OCI-LY7 (cell line): ENCODE measurements at regions not wholly inside any gene's neighbourhood (a gene's known extent, or its start where the extent isn't known, plus 50 kb on each side); places are given as distances from the start of the nearest gene placed in this dataset.

Source experiments
- BruUV-seq: library from RNA; stranded (reverse); fragments of 400-500 nt; replicated peaks from 2 replicates; lab custom pipeline; 2021; lab: Mats Ljungman, UMichigan
- CTCF ChIA-PET: fragments of 300-600 bp; sonication (Branson Sonifier 250); formaldehyde crosslinking; loops from one replicate; lab custom pipeline; 2022; ENCODE audit warnings: antibody characterized with exemption; ENCODE audit not compliant: unreplicated experiment; lab: Charles Lee
- POLR2A ChIA-PET: fragments of 300-600 bp; sonication (Branson Sonifier 250); formaldehyde crosslinking; loops from one replicate; lab custom pipeline; 2022; ENCODE audit warnings: antibody characterized with exemption; lab: Charles Lee
- DNase-seq: peaks from one replicate; pipeline ENCODE4 v3.0.0-alpha.2; 2015; ENCODE audit warnings: low spot score
- H2AFZ ChIP-seq: fragments of 200-600 bp; sonication (generic), shearing (Covaris generic); 2 replicates; pipeline ENCODE4 v1.6.1; 2014; ENCODE audit warnings: mild to moderate bottlenecking, antibody characterized with exemption, low read length, moderate library complexity
- H3K27ac ChIP-seq: fragments of 200-600 bp; sonication (generic); 2 replicates; pipeline ENCODE4 v1.5.1; 2014; ENCODE audit warnings: mixed run types, low read depth, mild to moderate bottlenecking, moderate library complexity, low read length, inconsistent platforms; ENCODE audit not compliant: poor library complexity, severe bottlenecking
- H3K36me3 ChIP-seq: fragments of 200-600 bp; sonication (generic); 2 replicates; pipeline ENCODE4 v1.6.1; 2014; ENCODE audit warnings: mild to moderate bottlenecking, antibody characterized with exemption, low read length, moderate library complexity, mixed read lengths; ENCODE audit not compliant: insufficient read depth
- H3K4me1 ChIP-seq: fragments of 200-600 bp; sonication (generic); 2 replicates; pipeline ENCODE4 v1.5.1; 2014; ENCODE audit warnings: mild to moderate bottlenecking, low read length; ENCODE audit not compliant: insufficient read depth, poor library complexity, severe bottlenecking
- H3K4me2 ChIP-seq: fragments of 200-600 bp; sonication (generic); 2 replicates; pipeline ENCODE4 v1.6.1; 2014; ENCODE audit warnings: mild to moderate bottlenecking, low read length
- H3K4me3 ChIP-seq: fragments of 200-600 bp; sonication (generic); 2 replicates; pipeline ENCODE4 v1.5.1; 2014; ENCODE audit warnings: mild to moderate bottlenecking, low read depth, low read length; ENCODE audit not compliant: poor library complexity, severe bottlenecking
- H3K79me2 ChIP-seq: fragments of 200-600 bp; sonication (generic); 2 replicates; pipeline ENCODE4 v1.6.1; 2016; ENCODE audit warnings: low read depth, mild to moderate bottlenecking, low read length, moderate library complexity, mixed read lengths; ENCODE audit not compliant: insufficient read depth
- H3K9me2 ChIP-seq: fragments of 200-600 bp; sonication (generic); 2 replicates; pipeline ENCODE4 v1.6.1; 2016; ENCODE audit warnings: mild to moderate bottlenecking, low read length, mixed read lengths; ENCODE audit not compliant: insufficient read depth
- H3K9me3 ChIP-seq: fragments of 200-600 bp; sonication (generic); 2 replicates; pipeline ENCODE4 v1.6.1; 2014; ENCODE audit warnings: mild to moderate bottlenecking, mixed run types, low read length, mixed read lengths
- H4K20me1 ChIP-seq: fragments of 200-600 bp; sonication (generic); 2 replicates; pipeline ENCODE4 v1.6.1; 2014; ENCODE audit warnings: mild to moderate bottlenecking, antibody characterized with exemption, low read length, moderate library complexity, mixed read lengths; ENCODE audit not compliant: insufficient read depth
- EZH2phosphoT487 ChIP-seq: fragments of 200-600 bp; sonication (generic); IDR thresholded peaks from 2 replicates; pipeline ENCODE4 v1.6.1; 2018; ENCODE audit warnings: low read depth, borderline replicate concordance, mild to moderate bottlenecking, mixed run types, antibody characterized with exemption, low read length, moderate library complexity, mixed read lengths
- intact Hi-C: fragments of 100-400 bp; cut with micrococcal nuclease; formaldehyde crosslinking; loops from one replicate; pipeline ENCODE4 v1.10.0; 2022; ENCODE audit not compliant: unreplicated experiment
- TF ChIP-seq, protein P1 (sequence below): fragments of 200-600 bp; sonication (generic); conservative IDR thresholded peaks from 2 replicates; pipeline ENCODE4 v1.5.1; 2014; ENCODE audit warnings: mild to moderate bottlenecking, antibody characterized with exemption, low read length, moderate library complexity, mixed read lengths

DNA sequence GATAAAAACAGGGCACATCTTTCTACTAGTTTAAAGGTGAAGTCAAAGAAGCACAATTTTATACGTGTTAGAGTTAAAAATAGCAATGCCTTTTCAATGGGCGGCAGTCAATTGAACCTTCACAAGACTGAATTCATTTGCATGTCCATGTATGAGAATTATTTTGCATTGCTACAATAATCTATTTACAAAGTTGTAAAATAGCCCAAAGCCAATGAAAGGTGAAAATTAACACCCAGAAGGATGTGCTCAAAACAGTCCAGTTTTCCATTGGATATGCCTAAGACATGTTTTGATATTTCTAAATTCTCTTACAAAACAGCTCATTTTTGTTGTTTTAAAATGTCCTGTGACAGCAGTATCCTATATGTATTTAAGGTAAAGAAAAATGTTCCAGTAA, 425.1 kb upstream of the SYT4 start:
- Histone ChIP-seq H3K79me2 (no peaks in the 10 kb centered on the region), H3K9me2 (no peaks in the 10 kb centered on the region), H3K9me3 (no peaks in the 10 kb centered on the region), H4K20me1 (no peaks in the 10 kb centered on the region), H3K4me3 (no peak overlapping the region), H3K27ac (no peak overlapping the region), H2AFZ (no peak overlapping the region), H3K4me1 (no peaks in the 10 kb centered on the region), H3K36me3 (no peaks in the 10 kb centered on the region), H3K4me2 (no peak overlapping the region)
- no peak for TF ChIP-seq EZH2phosphoT487
- TF ChIP-seq, protein P1, sequence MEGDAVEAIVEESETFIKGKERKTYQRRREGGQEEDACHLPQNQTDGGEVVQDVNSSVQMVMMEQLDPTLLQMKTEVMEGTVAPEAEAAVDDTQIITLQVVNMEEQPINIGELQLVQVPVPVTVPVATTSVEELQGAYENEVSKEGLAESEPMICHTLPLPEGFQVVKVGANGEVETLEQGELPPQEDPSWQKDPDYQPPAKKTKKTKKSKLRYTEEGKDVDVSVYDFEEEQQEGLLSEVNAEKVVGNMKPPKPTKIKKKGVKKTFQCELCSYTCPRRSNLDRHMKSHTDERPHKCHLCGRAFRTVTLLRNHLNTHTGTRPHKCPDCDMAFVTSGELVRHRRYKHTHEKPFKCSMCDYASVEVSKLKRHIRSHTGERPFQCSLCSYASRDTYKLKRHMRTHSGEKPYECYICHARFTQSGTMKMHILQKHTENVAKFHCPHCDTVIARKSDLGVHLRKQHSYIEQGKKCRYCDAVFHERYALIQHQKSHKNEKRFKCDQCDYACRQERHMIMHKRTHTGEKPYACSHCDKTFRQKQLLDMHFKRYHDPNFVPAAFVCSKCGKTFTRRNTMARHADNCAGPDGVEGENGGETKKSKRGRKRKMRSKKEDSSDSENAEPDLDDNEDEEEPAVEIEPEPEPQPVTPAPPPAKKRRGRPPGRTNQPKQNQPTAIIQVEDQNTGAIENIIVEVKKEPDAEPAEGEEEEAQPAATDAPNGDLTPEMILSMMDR, result no peak
- ChIA-PET CTCF (no interaction called here), POLR2A (no interaction called here)
- intact Hi-C loops, result no loop called here
- no TSS peak for BruUV-seq
- no peak for DNase-seq

DNA sequence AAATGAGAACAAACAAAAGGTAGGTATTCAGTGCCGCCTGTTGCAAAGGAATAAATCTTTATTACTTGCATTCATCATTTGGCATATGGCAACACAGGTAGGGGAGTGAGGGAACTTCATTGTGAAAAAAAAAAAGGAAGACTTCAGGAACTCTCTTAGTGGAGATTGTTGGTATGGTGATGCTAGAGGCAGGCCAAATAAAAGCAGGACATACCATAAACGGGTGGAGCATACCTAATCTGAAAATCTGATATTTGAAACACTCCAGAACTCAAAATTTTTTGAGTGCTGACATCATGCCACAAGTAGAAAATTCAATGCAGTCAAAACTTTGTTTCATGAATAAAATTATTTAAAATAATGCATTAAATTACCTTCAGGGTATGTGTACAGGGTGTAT, 425.8 kb upstream of the SYT4 start:
- no TSS peak for BruUV-seq
- TF ChIP-seq EZH2phosphoT487, result no peak
- TF ChIP-seq, protein P1, result no peak
- H3K79me2 ChIP-seq, result no peaks in the 10 kb centered on the region
- DNase-seq, result no peak
- no peak overlapping the region for H3K27ac ChIP-seq
- H3K9me3 ChIP-seq, result no peaks in the 10 kb centered on the region
- ChIA-PET CTCF (no interaction called here), POLR2A (no interaction called here)
- H3K36me3 ChIP-seq, result no peaks in the 10 kb centered on the region
- no peak overlapping the region for H3K4me3 ChIP-seq
- no peaks in the 10 kb centered on the region for H3K9me2 ChIP-seq
- no peaks in the 10 kb centered on the region for H3K4me1 ChIP-seq
- no peaks in the 10 kb centered on the region for H4K20me1 ChIP-seq
- H2AFZ ChIP-seq, result no peak overlapping the region
- H3K4me2 ChIP-seq, result no peak overlapping the region
- intact Hi-C loops, result no loop called here

DNA sequence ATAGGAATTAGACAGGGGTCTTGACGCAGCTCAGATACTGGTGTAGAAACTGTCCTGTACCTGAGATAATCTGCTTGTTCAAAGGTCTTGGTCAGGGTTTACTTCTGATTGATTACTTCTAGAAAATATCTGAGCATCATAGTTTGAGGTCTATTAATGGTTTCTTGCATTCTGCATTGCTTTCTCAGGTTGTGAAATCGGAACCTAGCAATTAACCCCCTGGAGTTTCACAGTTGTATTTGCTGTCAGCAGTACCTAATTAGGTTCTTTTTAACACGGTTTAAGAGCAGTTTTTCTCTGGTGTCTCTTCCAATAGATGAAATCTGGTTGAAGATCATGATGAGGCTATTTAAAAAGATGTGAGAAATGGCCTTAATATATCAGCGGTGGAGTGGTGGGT, 428.6 kb upstream of the SYT4 start:
- no peak overlapping the region for H3K4me2 ChIP-seq
- H3K4me3 ChIP-seq, result no peak overlapping the region
- no peak overlapping the region for H3K27ac ChIP-seq
- no peaks in the 10 kb centered on the region for H3K36me3 ChIP-seq
- no peaks in the 10 kb centered on the region for H3K9me2 ChIP-seq
- no peaks in the 10 kb centered on the region for H4K20me1 ChIP-seq
- H2AFZ ChIP-seq, result no peak overlapping the region
- intact Hi-C loops, result no loop called here
- POLR2A ChIA-PET, result no interaction called here
- CTCF ChIA-PET, result no interaction called here
- no peak for TF ChIP-seq EZH2phosphoT487
- TF ChIP-seq, protein P1, result no peak
- no peak for DNase-seq
- no peaks in the 10 kb centered on the region for H3K9me3 ChIP-seq
- H3K4me1 ChIP-seq, result no peaks in the 10 kb centered on the region
- no TSS peak for BruUV-seq
- H3K79me2 ChIP-seq, result no peaks in the 10 kb centered on the region
